Subcutaneous abdominal adipose tissue (tissue), 5 donors: ENCODE measurements at regions not wholly inside any gene's neighbourhood (a gene's known extent, or its start where the extent isn't known, plus 50 kb on each side); places are given as distances from the start of the nearest gene placed in this dataset.
A peak's percentile ranks its signal among the peaks of the same experiment; 100 is the strongest.

ENCODE experiments used
- H3K27ac ChIP-seq: one replicate; pipeline ENCODE4 v1.7.0; 2013; ENCODE audit warnings: low read depth, mild to moderate bottlenecking, inconsistent platforms, low read length, moderate library complexity
- H3K27me3 ChIP-seq, 5 donors: one replicate each; pipeline ENCODE4 v1.7.0; 2013; ENCODE audit warnings: low read length in 5 of 5, inconsistent platforms in 1 of 5; ENCODE audit not compliant: control insufficient read depth in 5 of 5, insufficient read depth in 4 of 5
- H3K36me3 ChIP-seq, 5 donors: one replicate each; pipeline ENCODE4 v1.7.0; 2013; ENCODE audit warnings: low read length in 5 of 5; ENCODE audit not compliant: control insufficient read depth in 5 of 5, insufficient read depth in 5 of 5
- H3K4me1 ChIP-seq, 5 donors: one replicate each; pipeline ENCODE4 v1.7.0; 2013; ENCODE audit warnings: low read length in 5 of 5, mild to moderate bottlenecking in 3 of 5, moderate library complexity in 1 of 5; ENCODE audit not compliant: control insufficient read depth in 5 of 5, insufficient read depth in 5 of 5
- H3K4me3 ChIP-seq, 5 donors: one replicate each; pipeline ENCODE4 v1.7.0; 2013; ENCODE audit warnings: low read length in 5 of 5, low read depth in 1 of 5
- H3K9ac ChIP-seq, 5 donors: one replicate each; pipeline ENCODE4 v1.7.0; 2013; ENCODE audit warnings: low read length in 5 of 5, mild to moderate bottlenecking in 4 of 5, moderate library complexity in 3 of 5
- H3K9me3 ChIP-seq, 5 donors: one replicate each; pipeline ENCODE4 v1.7.0; 2013; ENCODE audit warnings: low read length in 5 of 5; ENCODE audit not compliant: control insufficient read depth in 5 of 5
- donor health status: healthy.
- donor health status: healthy.
- donor health status: healthy.
- donor health status: healthy.
- donor health status: healthy.

DNA sequence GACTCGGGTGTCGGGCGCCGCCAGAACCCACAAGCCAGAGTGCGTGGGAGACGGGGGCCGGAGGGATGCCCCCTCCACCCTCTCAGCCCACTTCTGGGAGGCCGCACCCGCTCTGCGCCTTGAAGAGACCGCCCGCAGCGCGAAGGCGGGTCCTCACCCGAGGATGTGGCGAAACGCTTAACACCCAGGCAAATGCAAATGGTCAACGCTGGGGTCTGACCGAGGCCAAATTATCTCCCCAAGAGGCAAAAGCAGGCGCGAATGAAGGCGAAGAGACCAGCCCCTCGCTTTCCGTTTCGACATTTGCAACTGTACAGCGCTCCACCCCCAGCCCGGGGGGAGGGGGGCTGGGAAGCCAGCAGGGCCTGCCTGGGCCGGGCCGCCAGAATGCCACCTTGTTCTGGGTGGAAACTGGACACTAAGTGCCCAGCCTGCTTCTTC lies 137.7 kb upstream of the ZIC3 start:
- Histone ChIP-seq H3K27me3 (peaks cover 33 to 74% (median 50%) of the 10 kb centered on the region in 5 donors), H3K4me3 (peak overlapping the region; percentile 59 to 76 (median 65)), H3K9ac (peak overlapping the region in 1 of 5 donors; percentile 35), H3K36me3 (no peaks in the 10 kb centered on the region), H3K9me3 (no peaks in the 10 kb centered on the region), H3K27ac (no peak overlapping the region), H3K4me1 (peaks cover 0 to 23% (median 20%) of the 10 kb centered on the region in 5 donors)

GRCh38 chrX:137427816-137428215 lies 138.1 kb upstream of the ZIC3 start:
- peaks cover 33 to 74% (median 50%) of the 10 kb centered on the region in 5 donors for H3K27me3 ChIP-seq
- H3K4me1 ChIP-seq, result peaks cover 0 to 23% (median 20%) of the 10 kb centered on the region in 5 donors
- no peaks in the 10 kb centered on the region for H3K9me3 ChIP-seq
- H3K27ac ChIP-seq, result no peak overlapping the region
- peak overlapping the region in 1 of 5 donors; percentile 35 for H3K9ac ChIP-seq
- H3K36me3 ChIP-seq, result no peaks in the 10 kb centered on the region
- H3K4me3 ChIP-seq, result peak overlapping the region; percentile 59 to 76 (median 65)

DNA sequence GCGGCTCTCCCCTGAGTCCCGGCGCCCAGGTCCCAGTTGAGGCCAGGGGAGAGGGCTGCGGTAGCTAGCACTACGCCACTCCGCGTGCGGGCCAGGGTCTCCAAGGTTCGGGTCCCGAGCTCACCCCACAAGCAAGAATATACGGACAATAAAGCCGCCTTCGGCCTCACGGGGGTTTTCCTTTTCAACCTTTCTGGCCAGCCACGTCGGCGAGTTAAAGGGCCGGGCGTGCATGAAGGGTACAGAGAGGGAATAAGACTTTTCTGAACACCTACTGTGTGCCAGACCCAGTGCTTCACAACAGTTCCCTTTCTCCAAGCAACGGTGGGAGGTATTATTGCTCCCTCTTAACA lies 138.5 kb upstream of the ZIC3 start:
- Histone ChIP-seq H3K27ac (no peak overlapping the region), H3K9ac (no peak overlapping the region), H3K36me3 (no peaks in the 10 kb centered on the region), H3K4me3 (peak overlapping the region; percentile 59 to 76 (median 65)), H3K4me1 (peaks cover 0 to 23% (median 20%) of the 10 kb centered on the region in 5 donors), H3K9me3 (no peaks in the 10 kb centered on the region), H3K27me3 (peaks cover 33 to 76% (median 50%) of the 10 kb centered on the region in 5 donors)

GRCh38 chrX:137426695-137427425 lies 139.1 kb upstream of the ZIC3 start:
- Histone ChIP-seq H3K4me1 (peaks cover 0 to 23% (median 20%) of the 10 kb centered on the region in 5 donors), H3K9ac (no peak overlapping the region), H3K27me3 (peaks cover 33 to 81% (median 51%) of the 10 kb centered on the region in 5 donors), H3K4me3 (peak overlapping the region in 1 of 5 donors; percentile 73), H3K36me3 (no peaks in the 10 kb centered on the region), H3K27ac (no peak overlapping the region), H3K9me3 (no peaks in the 10 kb centered on the region)

DNA sequence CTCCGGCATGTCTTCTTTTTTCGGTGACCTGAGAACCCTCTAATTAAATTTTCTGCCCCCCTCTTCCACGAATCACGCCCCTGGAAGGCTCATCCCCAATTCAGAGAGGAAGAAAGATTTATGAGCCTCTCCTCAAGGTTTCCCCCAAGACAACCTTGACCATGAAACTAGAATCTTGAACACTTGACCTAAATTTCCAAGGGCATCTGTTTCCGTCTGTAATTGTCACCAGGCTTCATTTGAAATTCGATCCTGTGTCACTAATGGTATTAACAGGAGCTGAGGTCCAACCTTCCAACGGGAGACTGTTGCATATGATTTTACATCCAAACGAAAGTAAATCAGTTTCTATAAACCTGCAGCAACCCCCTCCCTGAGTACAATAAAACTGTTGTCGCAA lies 139.9 kb upstream of the ZIC3 start:
- Histone ChIP-seq H3K9me3 (no peaks in the 10 kb centered on the region), H3K4me3 (no peak overlapping the region), H3K36me3 (no peaks in the 10 kb centered on the region), H3K9ac (no peak overlapping the region), H3K27me3 (peaks cover 33 to 81% (median 54%) of the 10 kb centered on the region in 5 donors), H3K4me1 (peaks cover 0 to 23% (median 20%) of the 10 kb centered on the region in 5 donors), H3K27ac (no peak overlapping the region)

- Histone ChIP-seq H3K4me1 (peaks cover 0 to 23% (median 20%) of the 10 kb centered on the region in 5 donors), H3K9ac (no peak overlapping the region), H3K4me3 (no peak overlapping the region), H3K36me3 (no peaks in the 10 kb centered on the region), H3K27me3 (peaks cover 33 to 81% (median 54%) of the 10 kb centered on the region in 5 donors), H3K27ac (no peak overlapping the region), H3K9me3 (no peaks in the 10 kb centered on the region)
These were observed 140.5 kb upstream of the ZIC3 start for GRCh38 chrX:137425273-137425902.

- Histone ChIP-seq H3K9me3 (no peaks in the 10 kb centered on the region), H3K36me3 (no peaks in the 10 kb centered on the region), H3K9ac (no peak overlapping the region), H3K4me3 (no peak overlapping the region), H3K4me1 (peaks cover 0 to 23% (median 20%) of the 10 kb centered on the region in 5 donors), H3K27ac (no peak overlapping the region), H3K27me3 (peaks cover 33 to 77% (median 52%) of the 10 kb centered on the region in 5 donors)
These were observed 141.2 kb upstream of the ZIC3 start for GRCh38 chrX:137424679-137425078.

DNA sequence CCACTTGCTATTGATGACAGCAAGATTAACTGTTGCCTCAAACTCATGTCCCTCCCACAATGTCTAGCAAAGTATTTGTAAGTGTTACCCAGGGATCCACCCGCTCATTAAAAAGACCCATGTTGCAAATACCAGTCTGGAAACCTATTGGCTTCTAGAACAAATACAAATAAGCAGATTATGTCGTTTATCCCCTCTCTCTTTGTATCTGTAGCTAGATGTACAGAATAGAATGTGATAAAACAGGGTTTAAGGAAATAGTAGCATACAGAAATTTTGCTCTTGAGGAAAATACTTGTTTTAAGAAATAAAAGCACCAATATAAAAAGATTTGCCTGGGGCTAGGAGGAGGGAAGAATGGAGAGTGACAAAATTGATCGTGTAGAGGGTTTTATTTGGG lies 142.7 kb upstream of the ZIC3 start:
- H3K27me3 ChIP-seq, result peaks cover 28 to 63% (median 43%) of the 10 kb centered on the region in 5 donors
- no peak overlapping the region for H3K9ac ChIP-seq
- no peak overlapping the region for H3K27ac ChIP-seq
- peaks cover 0 to 14% (median 13%) of the 10 kb centered on the region in 5 donors for H3K4me1 ChIP-seq
- no peaks in the 10 kb centered on the region for H3K36me3 ChIP-seq
- no peak overlapping the region for H3K4me3 ChIP-seq
- H3K9me3 ChIP-seq, result no peaks in the 10 kb centered on the region

GRCh38 chrX:137418086-137418485 lies 147.8 kb upstream of the ZIC3 start:
- H3K36me3 ChIP-seq, result no peaks in the 10 kb centered on the region
- no peak overlapping the region for H3K27ac ChIP-seq
- H3K4me3 ChIP-seq, result no peak overlapping the region
- no peaks in the 10 kb centered on the region for H3K9me3 ChIP-seq
- H3K4me1 ChIP-seq, result no peaks in the 10 kb centered on the region
- no peak overlapping the region for H3K9ac ChIP-seq
- H3K27me3 ChIP-seq, result peaks cover 0 to 31% (median 18%) of the 10 kb centered on the region in 5 donors

GRCh38 chrX:137413190-137413589 lies 152.7 kb upstream of the ZIC3 start:
- Histone ChIP-seq H3K4me3 (no peak overlapping the region), H3K27me3 (peaks cover 0 to 12% (median 3%) of the 10 kb centered on the region in 5 donors), H3K36me3 (no peaks in the 10 kb centered on the region), H3K4me1 (no peaks in the 10 kb centered on the region), H3K27ac (no peak overlapping the region), H3K9me3 (no peaks in the 10 kb centered on the region), H3K9ac (no peak overlapping the region)
